ENCODE measurements at regions not wholly inside any gene's neighbourhood (a gene's known extent, or its start where the extent isn't known, plus 50 kb on each side); places are given as distances from the start of the nearest gene placed in this dataset.

- no peak for TF ChIP-seq GPBP1L1 (CRISPR knock-in tag; IDR thresholded peaks at IDR 0.05)
- no peak for TF ChIP-seq ZNF687 (CRISPR knock-in tag; IDR thresholded peaks at IDR 0.05)
- no peak for TF ChIP-seq ZNF775 (CRISPR knock-in tag; IDR thresholded peaks at IDR 0.05; ENCODE audit: borderline replicate concordance)
Measured at GRCh38 chr10:128572696-128573095, 446.5 kb upstream of the MKI67 start (continued).

- no peak overlapping the region for H3K9ac ChIP-seq (ENCODE audit: insufficient read depth, low read depth, low read length)
- H3K27ac ChIP-seq (ENCODE audit: extremely low read length, insufficient read depth, low read length): no peak overlapping the region
- H3K4me1 ChIP-seq (ENCODE audit: insufficient read depth, low read length): no peaks in the 10 kb centered on the region
- H3K4me2 ChIP-seq (ENCODE audit: low read depth, low read length): no peak overlapping the region
- BruUV-seq (replicated peaks): no TSS peak
- no peak for ATAC-seq
- no peaks in the 10 kb centered on the region for H3K9me3 ChIP-seq (ENCODE audit: low read length)
- FAIRE-seq: no peak
- no peaks in the 10 kb centered on the region for H3K36me3 ChIP-seq (replicated peaks in 1 of 2; ENCODE audit: control insufficient read depth in 1 of 2, insufficient read depth in 2 of 2, low read length in 2 of 2)
- no peaks in the 10 kb centered on the region for H4K20me1 ChIP-seq (ENCODE audit: insufficient read depth, low read length)
- peaks cover 4 to 51% of the 10 kb centered on the region in 2 experiments; a peak in 3 of 5 replicates for H3K27me3 ChIP-seq (ENCODE audit: control insufficient read depth in 1 of 2, insufficient read depth in 2 of 2, low read length in 2 of 2)
- DNase-seq (ENCODE audit: low spot score): no peak
- in situ Hi-C loops (cut with HindIII; ENCODE audit: extremely low pct_ligation_motif_present, low pct_unique_long_range_greater_than_20kb): no loop called here
- no peaks in the 10 kb centered on the region for H3K79me2 ChIP-seq (ENCODE audit: insufficient read depth, low read length)
- intact Hi-C loops (cut with micrococcal nuclease; ENCODE audit: unreplicated experiment): no loop called here
- WGBS (ENCODE audit: low lambda C conversion rate): 35% methylated on average over 7 of the region's 15 CpGs
- POLR2A ChIA-PET: no interaction called here
- H3K4me3 ChIP-seq (replicated peaks in 1 of 3; ENCODE audit: insufficient read depth in 1 of 3, low read depth in 2 of 3, low read length in 3 of 3): no peak overlapping the region
- H2AFZ ChIP-seq (ENCODE audit: low read length): no peak overlapping the region
- CTCF ChIA-PET (ENCODE audit: low intra/inter-chr PET ratio, low total read pairs): no interaction called here
- TF ChIP-seq BRD4 (CRISPR knock-in tag; IDR thresholded peaks at IDR 0.05) (no peak), REST (IDR thresholded peaks at IDR 0.05; ENCODE audit: borderline replicate concordance in 1 of 2, low read depth in 1 of 2, low read length in 2 of 2) (no peak), NFAT5 (CRISPR knock-in tag; IDR thresholded peaks at IDR 0.05) (no peak), HNF4A (CRISPR knock-in tag; IDR thresholded peaks at IDR 0.05) (no peak)
Measured at GRCh38 chr10:128573281-128573845, 447.1 kb upstream of the MKI67 start.

Data from HepG2 (cell line).